HG02642 (cell line): ENCODE measurements at regions not wholly inside any gene's neighbourhood (a gene's known extent, or its start where the extent isn't known, plus 50 kb on each side); places are given as distances from the start of the nearest gene placed in this dataset.

Source experiments
- ATAC-seq: cut with Tn5 transposase; IDR thresholded peaks from one replicate; pipeline ENCODE4 v1.9.1; 2021; ENCODE audit warnings: mild to moderate bottlenecking; ENCODE audit not compliant: unreplicated experiment, poor library complexity

DNA sequence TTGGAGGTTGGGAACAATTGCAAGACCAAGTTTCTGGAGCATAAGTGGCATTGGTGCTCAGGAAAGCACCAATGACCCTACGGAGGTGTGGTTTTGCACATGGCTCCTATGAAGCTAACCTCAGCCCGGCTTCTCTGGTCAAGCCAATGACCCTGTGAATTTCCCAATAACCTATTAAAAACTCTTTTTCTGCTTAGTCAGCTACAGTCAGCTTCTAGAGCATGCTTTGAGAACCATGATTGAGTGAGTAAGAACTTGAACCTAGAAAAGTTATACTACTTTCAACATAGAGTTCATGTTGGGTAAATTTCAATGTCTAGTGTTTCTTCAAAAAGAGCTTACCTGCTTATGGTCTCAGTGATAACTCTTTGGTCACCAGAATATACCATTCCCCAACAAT, 163.2 kb downstream of the RSL24D1 start:
- ATAC-seq = no peak

GRCh38 chr15:55031727-55032126, 165.0 kb downstream of the RSL24D1 start:
- no peak for ATAC-seq

- no peak for ATAC-seq
Measured at GRCh38 chr15:55026381-55026780, 170.4 kb downstream of the RSL24D1 start.

GRCh38 chr15:55017635-55018034, 179.1 kb downstream of the RSL24D1 start:
- ATAC-seq = no peak

DNA sequence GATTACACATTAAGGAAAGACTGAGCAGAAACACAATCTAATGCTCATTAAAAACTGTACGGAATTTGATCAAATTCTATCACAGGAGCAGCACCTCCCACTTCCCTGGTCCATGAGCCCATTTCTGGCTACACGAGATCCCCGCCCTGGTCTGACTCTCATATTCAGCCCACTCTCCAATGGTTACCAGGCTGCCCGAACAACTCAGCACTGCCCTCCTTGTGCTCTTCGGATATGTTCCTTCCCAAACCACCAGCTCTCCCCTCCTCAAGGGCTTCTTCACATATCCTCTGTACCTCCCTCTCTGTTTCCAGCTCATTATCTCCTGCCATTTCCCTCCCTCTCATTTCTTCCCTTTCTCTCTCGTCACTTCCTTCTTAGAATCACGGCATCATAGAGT, 180.5 kb downstream of the RSL24D1 start:
- ATAC-seq = no peak

GRCh38 chr15:55015093-55015445, 181.7 kb downstream of the RSL24D1 start:
- no peak for ATAC-seq

DNA sequence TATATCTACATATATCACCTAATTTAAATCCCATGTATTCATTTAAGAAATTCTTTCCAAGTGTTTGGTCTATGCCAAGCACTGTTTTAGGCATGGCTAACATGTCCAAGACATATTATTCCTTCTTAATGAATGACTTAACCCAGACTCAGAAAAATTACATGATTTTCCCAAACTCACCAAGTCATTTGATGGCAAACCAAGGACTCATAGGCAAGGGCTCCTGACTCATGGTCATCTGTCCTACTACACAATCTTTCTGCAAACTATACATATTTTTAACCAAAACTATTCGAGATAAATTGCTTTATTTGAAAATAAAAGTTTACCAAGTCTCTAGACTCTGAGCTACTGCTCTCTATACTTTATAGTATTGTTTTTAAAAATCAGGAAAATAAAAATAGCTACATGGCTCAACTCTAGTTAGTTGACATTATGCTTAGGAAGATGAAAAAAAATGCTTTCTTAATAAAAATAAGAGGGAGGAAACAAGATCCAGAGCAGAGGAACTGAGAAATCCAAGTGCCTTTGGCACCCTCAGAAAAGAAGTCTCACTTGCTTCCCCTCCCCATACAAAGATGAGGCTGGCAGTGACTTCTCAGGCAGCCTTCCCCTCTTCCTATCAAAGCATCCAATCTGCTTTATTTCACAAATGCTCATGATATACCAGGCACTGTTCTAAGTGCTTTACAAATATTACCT, 182.2 kb downstream of the RSL24D1 start:
- no peak for ATAC-seq

GRCh38 chr15:55008421-55008820, 188.3 kb downstream of the RSL24D1 start:
- ATAC-seq = no peak

DNA sequence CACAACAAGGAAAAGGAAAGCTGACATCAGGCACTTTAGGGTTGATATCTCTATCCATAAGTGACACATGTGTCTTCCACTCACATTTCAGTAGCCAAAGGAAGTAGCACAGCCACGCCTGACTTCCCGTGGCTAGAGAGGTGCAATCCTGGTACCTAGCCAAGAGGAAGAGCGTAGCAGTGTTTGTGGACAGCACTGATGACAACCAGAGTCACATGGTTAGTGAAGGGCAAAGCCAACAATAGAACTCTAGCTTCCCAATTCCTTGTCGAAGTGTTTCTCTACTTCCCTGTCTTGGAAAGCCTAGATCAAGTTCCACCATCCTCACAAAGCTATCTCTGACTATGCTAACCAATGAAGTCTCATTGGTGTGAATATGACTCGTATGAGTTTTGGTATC, 189.2 kb downstream of the RSL24D1 start:
- ATAC-seq = no peak

DNA sequence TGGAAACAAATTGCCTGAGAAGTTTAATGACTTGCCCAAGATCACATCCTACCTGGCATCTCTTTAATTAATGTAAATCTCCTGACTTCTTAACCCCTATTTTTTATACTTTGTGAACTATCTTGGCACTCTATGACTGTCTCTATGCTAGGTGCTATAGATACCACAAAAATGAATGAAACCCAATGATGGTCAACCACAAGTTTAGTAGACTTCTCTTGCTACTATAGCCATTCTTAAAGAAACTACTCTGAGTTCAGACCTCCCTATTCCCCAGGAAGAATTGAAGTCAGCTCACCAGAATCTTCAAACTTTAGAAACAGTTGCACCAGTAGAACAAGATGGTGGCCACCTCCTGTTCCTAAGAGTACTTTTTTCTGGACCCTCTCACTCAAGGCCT, 191.1 kb downstream of the RSL24D1 start:
- ATAC-seq = no peak

DNA sequence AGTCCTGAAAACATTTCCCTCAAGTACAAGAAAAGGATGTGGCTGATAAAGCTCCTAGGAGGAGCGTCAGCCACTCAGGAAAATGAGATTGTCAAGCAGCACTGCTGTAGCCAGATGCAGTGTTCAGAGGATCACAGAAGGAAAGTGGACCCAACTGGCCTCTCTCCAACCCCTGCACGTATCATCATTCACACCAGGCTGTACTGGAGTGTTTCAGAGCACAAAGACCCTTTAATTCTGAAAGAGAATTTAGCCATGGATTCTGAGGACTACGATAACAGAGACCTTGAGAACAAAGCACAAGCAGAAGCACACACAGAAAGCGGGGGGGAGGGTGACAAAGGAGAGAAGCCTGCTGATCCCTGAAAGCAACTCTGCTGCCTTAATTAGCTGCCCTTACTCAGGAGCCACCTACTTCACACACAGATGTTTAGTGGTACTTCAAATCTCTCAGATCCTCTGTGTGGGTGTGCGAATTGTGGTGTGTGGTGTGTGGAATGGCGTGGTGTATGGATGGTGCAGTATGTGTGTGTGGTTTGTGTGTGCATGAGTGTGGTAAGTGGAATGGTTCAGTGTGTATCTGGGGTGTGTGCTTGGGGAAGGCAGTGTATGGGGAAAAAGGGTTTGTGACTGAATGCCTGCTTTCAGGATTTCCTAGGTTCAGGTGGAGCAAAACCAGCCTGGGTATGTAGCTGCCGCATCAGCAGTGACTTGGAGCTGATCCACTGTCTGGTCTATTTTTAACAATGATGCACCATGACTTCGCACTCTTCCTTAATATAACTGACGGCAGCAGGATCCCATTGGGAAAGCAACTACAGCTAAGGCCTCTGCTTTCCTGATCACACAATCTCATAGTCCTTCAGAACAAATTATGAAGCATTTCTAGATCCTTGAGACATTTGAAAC, 192.5 kb downstream of the RSL24D1 start:
- ATAC-seq = no peak

DNA sequence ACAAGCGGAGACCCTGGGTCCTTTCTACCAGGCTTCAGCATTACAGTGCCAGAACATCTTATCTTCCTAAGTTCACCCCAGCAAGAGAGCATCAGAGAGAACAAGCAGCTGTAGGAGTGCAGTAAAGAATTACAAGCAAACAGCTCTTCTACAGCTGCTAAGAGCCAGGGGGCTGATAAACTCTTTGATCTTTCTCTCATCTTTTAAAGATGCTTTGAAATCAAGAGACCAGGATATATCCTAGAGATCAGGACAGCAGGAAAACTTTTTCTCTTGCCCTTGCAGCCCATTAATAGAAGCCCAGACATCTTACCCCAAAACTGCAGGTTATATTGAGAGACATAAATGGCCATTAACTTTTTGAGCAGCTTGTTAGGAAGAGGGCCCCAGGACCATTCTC, 198.1 kb downstream of the RSL24D1 start:
- no peak for ATAC-seq

GRCh38 chr15:54990793-54991192, 205.9 kb downstream of the RSL24D1 start:
- ATAC-seq = no peak

DNA sequence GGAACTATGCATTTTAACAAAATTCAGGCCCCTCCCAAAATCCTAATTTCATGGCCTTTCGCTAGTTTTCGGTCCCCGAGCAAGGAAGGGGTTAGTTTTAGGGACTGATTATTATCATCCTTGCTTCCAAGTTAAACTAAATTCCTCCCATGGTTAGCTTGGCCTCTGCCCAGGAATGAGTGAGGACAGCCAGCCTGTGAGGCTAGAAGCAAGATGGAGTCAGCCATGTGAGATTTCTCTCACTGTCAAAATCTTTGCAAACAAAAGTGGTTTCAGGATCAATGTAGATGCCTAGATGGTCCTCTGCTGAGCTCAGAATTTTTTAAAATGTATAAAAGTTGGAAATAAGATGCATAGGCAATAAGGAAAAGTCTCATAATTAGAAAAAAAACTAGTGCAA, 208.9 kb downstream of the RSL24D1 start:
- ATAC-seq = no peak

DNA sequence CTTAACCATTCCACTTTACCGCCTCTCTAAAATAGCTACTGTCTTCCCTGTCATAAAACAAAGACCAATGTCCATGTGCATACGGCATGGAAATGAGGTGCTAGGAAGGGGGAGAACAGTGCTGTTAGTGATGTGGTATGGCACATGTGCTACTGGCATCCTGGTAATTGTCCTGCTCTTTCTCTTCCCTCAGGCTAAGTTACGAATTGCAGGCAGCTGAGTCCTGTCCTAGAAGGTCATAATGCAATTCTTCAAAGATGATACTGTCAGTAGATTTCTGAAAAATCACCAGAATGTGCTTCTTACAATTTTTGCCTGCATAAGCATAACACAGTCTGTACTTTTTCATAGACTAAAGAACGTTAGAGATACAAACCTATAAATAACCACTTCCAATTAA, 216.8 kb downstream of the RSL24D1 start:
- ATAC-seq = no peak

DNA sequence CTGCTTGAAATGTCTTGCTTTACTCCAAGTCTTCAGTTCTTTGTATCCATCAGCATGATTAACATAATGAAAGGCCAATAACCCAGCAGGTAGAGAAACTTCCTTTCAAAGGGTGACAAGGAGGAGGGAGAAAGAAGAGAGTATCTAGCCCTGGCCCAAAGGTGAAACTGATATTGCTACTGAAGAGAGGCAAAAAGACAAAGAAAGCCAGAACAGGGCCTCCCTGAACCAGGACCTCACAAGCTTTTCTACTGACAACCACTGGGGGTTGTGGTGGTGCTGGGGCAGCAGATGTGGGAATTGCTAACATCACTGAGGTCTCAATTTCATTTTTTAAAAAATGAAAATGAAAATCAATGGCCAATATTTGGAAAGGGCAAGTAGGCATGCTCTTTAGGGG, 234.1 kb downstream of the RSL24D1 start:
- ATAC-seq = no peak

- ATAC-seq = no peak
Measured at GRCh38 chr15:54960266-54960665, 236.5 kb downstream of the RSL24D1 start.

- no peak for ATAC-seq
Measured at GRCh38 chr15:54941417-54941816, 255.3 kb downstream of the RSL24D1 start.

DNA sequence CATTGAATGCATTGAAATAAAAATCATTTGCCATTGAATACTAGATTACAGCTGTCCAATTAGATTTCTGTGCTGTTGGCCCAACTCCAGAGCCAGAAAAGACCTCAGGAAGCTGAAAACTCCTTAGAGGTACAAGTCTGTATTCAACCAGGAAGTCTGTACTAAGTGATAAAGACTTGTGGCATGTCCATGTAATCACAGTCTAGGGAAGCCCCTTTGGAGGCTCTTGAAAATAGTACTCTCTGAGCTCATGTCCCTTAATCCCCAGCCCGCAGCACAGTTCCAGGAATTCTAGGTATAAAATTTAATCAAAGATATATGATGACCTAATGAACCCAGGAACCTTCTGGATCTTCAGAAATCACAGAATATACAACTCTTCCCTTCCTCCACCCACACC, 279.4 kb downstream of the RSL24D1 start:
- ATAC-seq = no peak

DNA sequence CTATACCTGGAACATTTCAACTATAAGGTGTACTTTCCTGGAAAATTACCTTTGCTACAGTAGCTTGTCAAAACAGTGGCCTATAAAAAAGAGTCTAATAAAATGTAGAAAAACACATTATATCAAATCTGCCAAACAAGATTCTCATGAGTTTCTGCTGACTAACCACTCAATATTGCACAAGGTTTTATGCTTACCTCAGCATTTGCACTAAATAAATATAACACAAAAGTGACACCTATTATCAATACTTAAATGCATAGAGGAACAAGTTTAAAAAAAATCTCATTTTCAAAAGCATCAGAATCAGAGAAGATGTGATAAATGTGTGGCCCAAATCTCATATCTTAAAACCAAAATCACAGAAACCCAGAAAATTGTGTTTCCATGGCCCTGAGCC, 281.4 kb downstream of the RSL24D1 start:
- ATAC-seq = no peak

GRCh38 chr15:54884312-54884711, 312.4 kb downstream of the RSL24D1 start:
- ATAC-seq = no peak

DNA sequence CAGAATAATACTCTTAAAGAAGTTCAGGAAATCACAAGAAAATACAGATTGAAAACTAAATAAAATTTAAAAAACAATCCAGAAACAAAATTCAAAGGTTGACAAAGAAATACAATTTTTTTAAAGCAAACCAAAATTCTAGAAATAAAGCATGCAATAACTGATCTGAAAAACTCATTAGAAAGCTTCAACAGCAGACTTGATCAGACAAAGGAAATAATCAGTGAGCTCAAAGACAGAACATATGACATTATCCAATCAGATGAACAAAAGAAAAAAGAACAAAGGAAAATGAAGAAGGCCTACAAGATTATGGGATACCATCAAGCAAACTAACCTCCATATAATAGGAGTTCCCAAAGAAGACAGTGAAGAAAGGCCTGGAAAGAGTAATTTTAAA, 336.8 kb downstream of the RSL24D1 start:
- no peak for ATAC-seq
